ENCODE measurements at regions not wholly inside any gene's neighbourhood (a gene's known extent, or its start where the extent isn't known, plus 50 kb on each side); places are given as distances from the start of the nearest gene placed in this dataset.

- CTCF ChIA-PET (ENCODE audit: low intra/inter-chr PET ratio) = no interaction called here
These were observed 117.9 kb upstream of the SFSWAP start for GRCh38 chr12:131592972-131593371.

GRCh38 chr12:131593406-131593805, 117.5 kb upstream of the SFSWAP start:
- peaks cover 8 to 14% of the 10 kb centered on the region in 2 experiments for H3K4me1 ChIP-seq (replicated peaks in 1 of 2; ENCODE audit: control insufficient read depth in 2 of 2, insufficient read depth in 2 of 2, low read length in 2 of 2)
- no peak for DNase-seq (ENCODE audit: extremely low read depth in 1 of 4, low spot score in 3 of 4)
- 9% methylated on average over 3 of the region's 3 CpGs for WGBS (ENCODE audit: insufficient coverage, low coverage, missing lambda C conversion rate)
- no peak overlapping the region for H2AFZ ChIP-seq (ENCODE audit: low read depth, low read length)
- CTCF ChIA-PET (ENCODE audit: low intra/inter-chr PET ratio) = no interaction called here
- no peak overlapping the region for H3K27ac ChIP-seq (ENCODE audit: extremely low read depth, low read depth, low read length)
- no peaks in the 10 kb centered on the region for H3K79me2 ChIP-seq (ENCODE audit: control insufficient read depth, insufficient read depth, low read length)
- no peak for TF ChIP-seq CC2D1A (IDR thresholded peaks at IDR 0.05)
- no peak for TF ChIP-seq CHD4 (IDR thresholded peaks at IDR 0.05; ENCODE audit: insufficient read depth, insufficient replicate concordance, low read depth, low read length, poor library complexity, severe bottlenecking)
- TF ChIP-seq SRSF3 (IDR thresholded peaks at IDR 0.05; ENCODE audit: insufficient read depth, low read length) = no peak
- no peak for TF ChIP-seq KLF16 (IDR thresholded peaks at IDR 0.05)
- no peak for TF ChIP-seq GABPB1 (CRISPR knock-in tag; IDR thresholded peaks at IDR 0.05)
- no peak for TF ChIP-seq TFAM (CRISPR knock-in tag; conservative IDR thresholded peaks at IDR 0.05)
- TF ChIP-seq GATA2 (CRISPR knock-in tag; IDR thresholded peaks at IDR 0.05) = no peak
- no peak for TF ChIP-seq CREB5 (CRISPR knock-in tag; IDR thresholded peaks at IDR 0.05)
- TF ChIP-seq PHF8 (IDR thresholded peaks at IDR 0.05; ENCODE audit: borderline replicate concordance, low read length) = no peak
- no peak for TF ChIP-seq HDAC8 (tag; IDR thresholded peaks at IDR 0.05)
- TF ChIP-seq RFX5 (IDR thresholded peaks at IDR 0.05; ENCODE audit: low read depth, low read length) = no peak
- TF ChIP-seq ILF3 (IDR thresholded peaks at IDR 0.05; ENCODE audit: borderline replicate concordance) = no peak
- no peak for TF ChIP-seq TAF9B (IDR thresholded peaks at IDR 0.05; ENCODE audit: partially characterized antibody)
- no peak for TF ChIP-seq FIP1L1 (IDR thresholded peaks at IDR 0.05; ENCODE audit: low read depth, low read length, poor library complexity, severe bottlenecking)
- no peak for TF ChIP-seq LCOR (CRISPR knock-in tag; IDR thresholded peaks at IDR 0.05)
- no TSS peak for BruUV-seq (replicated peaks)
- peaks cover 0 to 29% of the 10 kb centered on the region in 2 experiments; a peak in 2 of 5 replicates for H3K27me3 ChIP-seq (ENCODE audit: control insufficient read depth in 2 of 2, insufficient read depth in 2 of 2, low read length in 2 of 2)
- H3K9me3 ChIP-seq (replicated peaks; ENCODE audit: control insufficient read depth, insufficient read depth, low read depth, low read length) = no peaks in the 10 kb centered on the region
- no peak overlapping the region for H3K4me3 ChIP-seq
- intact Hi-C loops (cut with micrococcal nuclease) (no loop called here), in situ Hi-C loops (cut with MboI) (no loop called here)
- no peaks in the 10 kb centered on the region for H3K9me1 ChIP-seq (ENCODE audit: control insufficient read depth, insufficient read depth, low read length)
- H4K20me1 ChIP-seq (replicated peaks; ENCODE audit: control insufficient read depth, insufficient read depth, low read length) = no peaks in the 10 kb centered on the region
- no peak for FAIRE-seq
- H3K36me3 ChIP-seq (ENCODE audit: control insufficient read depth, insufficient read depth, low read length) = no peaks in the 10 kb centered on the region
- no peak for ATAC-seq
- H3K4me2 ChIP-seq (ENCODE audit: insufficient read depth, low read length) = no peak overlapping the region
- POLR2A ChIA-PET = interaction anchor here (0.7 to 1.6 kb wide), 2 partner anchors 10 kb away, joined by 4 to 6 read pairs; no protein-coding TSS in a partner anchor
- H3K9ac ChIP-seq (ENCODE audit: insufficient read depth in 1 of 2, low read depth in 2 of 2, low read length in 2 of 2) = no peak overlapping the region

More at GRCh38 chr12:131592972-131593371, 117.9 kb upstream of the SFSWAP start:
- Histone ChIP-seq H3K4me1 (replicated peaks in 1 of 2; ENCODE audit: control insufficient read depth in 2 of 2, insufficient read depth in 2 of 2, low read length in 2 of 2) (peaks cover 8 to 13% of the 10 kb centered on the region in 2 experiments), H3K27ac (ENCODE audit: extremely low read depth, low read depth, low read length) (no peak overlapping the region), H4K20me1 (replicated peaks; ENCODE audit: control insufficient read depth, insufficient read depth, low read length) (no peaks in the 10 kb centered on the region), H3K4me2 (ENCODE audit: insufficient read depth, low read length) (no peak overlapping the region), H3K79me2 (ENCODE audit: control insufficient read depth, insufficient read depth, low read length) (no peaks in the 10 kb centered on the region), H3K9me1 (ENCODE audit: control insufficient read depth, insufficient read depth, low read length) (no peaks in the 10 kb centered on the region), H2AFZ (ENCODE audit: low read depth, low read length) (0 out of 2 replicates have a peak overlapping the region, but pooled peaks have one; percentile 1), H3K27me3 (ENCODE audit: control insufficient read depth in 2 of 2, insufficient read depth in 2 of 2, low read length in 2 of 2) (peaks cover 0 to 29% of the 10 kb centered on the region in 2 experiments; a peak in 2 of 5 replicates), H3K9me3 (replicated peaks; ENCODE audit: control insufficient read depth, insufficient read depth, low read depth, low read length) (no peaks in the 10 kb centered on the region), H3K9ac (ENCODE audit: insufficient read depth in 1 of 2, low read depth in 2 of 2, low read length in 2 of 2) (no peak overlapping the region), H3K4me3 (no peak overlapping the region), H3K36me3 (ENCODE audit: control insufficient read depth, insufficient read depth, low read length) (no peaks in the 10 kb centered on the region)
- 32% methylated on average over 6 of the region's 6 CpGs for WGBS (ENCODE audit: insufficient coverage, low coverage, missing lambda C conversion rate)
- TF ChIP-seq NFE2 (IDR thresholded peaks at IDR 0.05; ENCODE audit: low read depth) (0 out of 2 replicates have a peak, but pooled peaks have one; percentile 13), ZBTB8A (IDR thresholded peaks at IDR 0.05; ENCODE audit: partially characterized antibody) (no peak), ZNF766 (CRISPR knock-in tag; conservative IDR thresholded peaks at IDR 0.05) (0 out of 2 replicates have a peak, but pooled peaks have one; percentile 55)
- intact Hi-C loops (cut with micrococcal nuclease) (no loop called here), in situ Hi-C loops (cut with MboI) (no loop called here)
- no peak for FAIRE-seq
- DNase-seq (ENCODE audit: extremely low read depth in 1 of 4, low spot score in 3 of 4) = no peak
- no peak for ATAC-seq
- BruUV-seq (replicated peaks) = no TSS peak
- POLR2A ChIA-PET = interaction anchor here (0.6 to 1.6 kb wide), 4 partner anchors 9 to 390 kb away, joined by 3 to 6 read pairs (median 4); no protein-coding TSS in a partner anchor
